A673 (cell line): ENCODE measurements at regions not wholly inside any gene's neighbourhood (a gene's known extent, or its start where the extent isn't known, plus 50 kb on each side); places are given as distances from the start of the nearest gene placed in this dataset.
A peak's percentile ranks its signal among the peaks of the same experiment; 100 is the strongest.

Experiments
- BruUV-seq: library from RNA; stranded (reverse); fragments of 400-500 nt; replicated peaks from 2 replicates; lab custom pipeline; 2021; lab: Mats Ljungman, UMichigan
- CTCF ChIA-PET: fragments of 300-600 bp; sonication (Branson Sonifier 250); formaldehyde crosslinking; loops from one replicate; lab custom pipeline; 2022; ENCODE audit warnings: antibody characterized with exemption; lab: Charles Lee
- POLR2A ChIA-PET: fragments of 300-600 bp; sonication (Branson Sonifier 250); formaldehyde crosslinking; loops from one replicate; lab custom pipeline; 2022; ENCODE audit warnings: antibody characterized with exemption; ENCODE audit not compliant: low non-redundant PET; lab: Charles Lee
- DNase-seq: peaks from one replicate; pipeline ENCODE4 v3.0.0-alpha.2; 2015; ENCODE audit warnings: low spot score
- H3K27ac ChIP-seq: fragments of 200-600 bp; sonication (generic); 2 replicates; pipeline ENCODE4 v1.5.1; 2016; ENCODE audit warnings: mixed run types, low read depth, mild to moderate bottlenecking, mixed read lengths, antibody characterized with exemption, low read length; ENCODE audit not compliant: poor library complexity, severe bottlenecking
- H3K27me3 ChIP-seq: fragments of 200-600 bp; sonication (generic); replicated peaks from 2 replicates; pipeline ENCODE4 v1.6.1; 2017; ENCODE audit warnings: mixed run types, low read depth, mild to moderate bottlenecking, mixed read lengths, antibody characterized with exemption, low read length; ENCODE audit not compliant: insufficient read depth, poor library complexity
- H3K36me3 ChIP-seq: fragments of 200-600 bp; sonication (generic); 2 replicates; pipeline ENCODE4 v1.6.1; 2016; ENCODE audit warnings: mixed run types, mild to moderate bottlenecking, mixed read lengths, antibody characterized with exemption, low read length; ENCODE audit not compliant: insufficient read depth, poor library complexity, severe bottlenecking
- H3K4me1 ChIP-seq: fragments of 200-600 bp; sonication (generic); 2 replicates; pipeline ENCODE4 v1.6.1; 2017; ENCODE audit warnings: mixed run types, mild to moderate bottlenecking, mixed read lengths, antibody characterized with exemption, low read length; ENCODE audit not compliant: insufficient read depth, poor library complexity, severe bottlenecking
- H3K4me3 ChIP-seq: fragments of 200-600 bp; sonication (generic); 2 replicates; pipeline ENCODE4 v1.5.1; 2016; ENCODE audit warnings: low read depth, mixed run types, mild to moderate bottlenecking, mixed read lengths, low read length; ENCODE audit not compliant: poor library complexity, severe bottlenecking
- H3K9me3 ChIP-seq: fragments of 200-600 bp; sonication (generic); 2 replicates; pipeline ENCODE4 v1.6.1; 2016; ENCODE audit warnings: mixed run types, low read depth, mild to moderate bottlenecking, mixed read lengths, antibody characterized with exemption, low read length; ENCODE audit not compliant: poor library complexity, severe bottlenecking
- EZH2 ChIP-seq: fragments of 200-600 bp; sonication (generic); IDR thresholded peaks from 2 replicates; pipeline ENCODE4 v1.6.1; 2017; ENCODE audit warnings: borderline replicate concordance, low read depth, mild to moderate bottlenecking, mixed read lengths, antibody characterized with exemption, low read length; ENCODE audit not compliant: poor library complexity, severe bottlenecking
- intact Hi-C: fragments of 100-400 bp; cut with micrococcal nuclease; formaldehyde crosslinking; loops from one replicate; pipeline ENCODE4 v1.10.0; 2022; ENCODE audit not compliant: unreplicated experiment
- TF ChIP-seq, protein P1 (sequence below): fragments of 300-800, 200-600 bp; sonication (generic); conservative IDR thresholded peaks from 2 replicates; pipeline ENCODE4 v1.5.1; 2017; ENCODE audit warnings: low read depth, mild to moderate bottlenecking, antibody characterized with exemption, low read length, moderate library complexity, mixed read lengths

DNA sequence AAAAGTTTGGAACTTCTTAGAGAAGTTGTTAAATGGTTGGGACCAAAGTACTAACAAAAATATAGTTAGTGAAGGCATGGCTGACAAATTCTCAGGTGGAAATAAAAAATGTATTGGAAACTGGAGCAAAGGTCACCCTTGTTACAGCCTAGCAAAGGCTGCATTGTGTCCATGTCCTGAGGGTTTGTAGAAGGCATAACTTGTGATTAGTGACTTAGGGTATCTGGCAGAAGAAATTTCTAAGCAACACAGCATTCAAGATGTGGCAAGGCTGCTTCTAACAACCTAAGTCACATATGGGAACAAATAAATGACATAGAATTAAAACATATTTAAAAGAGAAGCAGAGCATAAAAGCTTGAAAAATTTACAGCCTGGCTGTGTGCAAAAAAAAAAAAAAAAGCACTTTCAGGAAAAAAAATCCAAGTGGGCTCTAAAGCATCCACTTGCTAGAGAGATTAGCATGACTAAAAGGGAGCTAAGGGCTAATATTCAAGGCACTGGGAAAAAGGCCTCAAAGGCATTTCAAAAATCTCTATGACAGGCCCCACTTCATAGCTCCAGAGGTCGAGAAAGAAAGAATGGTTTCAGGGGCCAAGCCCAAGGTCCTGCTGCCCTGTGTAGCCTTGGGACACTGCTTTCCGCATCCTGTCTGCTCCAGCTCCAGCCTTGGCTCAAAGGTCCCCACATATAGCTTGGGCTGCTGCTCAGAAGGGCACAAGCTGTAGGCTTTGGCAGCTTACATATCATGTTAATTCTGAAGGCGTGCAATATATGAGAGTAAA is 453.2 kb upstream of the PTCHD4 start:
- no peaks in the 10 kb centered on the region for H3K9me3 ChIP-seq
- CTCF ChIA-PET = no interaction called here
- no peak overlapping the region for H3K4me3 ChIP-seq
- H3K36me3 ChIP-seq = no peaks in the 10 kb centered on the region
- no peak for DNase-seq
- no peaks in the 10 kb centered on the region for H3K27me3 ChIP-seq
- no peak overlapping the region for H3K27ac ChIP-seq
- intact Hi-C loops = no loop called here
- POLR2A ChIA-PET = interaction anchor here (0.5 kb wide), 1 partner anchor 775 kb away, joined by 7 read pairs; no protein-coding TSS in a partner anchor
- H3K4me1 ChIP-seq = no peaks in the 10 kb centered on the region
- BruUV-seq = no TSS peak
- TF ChIP-seq, protein P1, sequence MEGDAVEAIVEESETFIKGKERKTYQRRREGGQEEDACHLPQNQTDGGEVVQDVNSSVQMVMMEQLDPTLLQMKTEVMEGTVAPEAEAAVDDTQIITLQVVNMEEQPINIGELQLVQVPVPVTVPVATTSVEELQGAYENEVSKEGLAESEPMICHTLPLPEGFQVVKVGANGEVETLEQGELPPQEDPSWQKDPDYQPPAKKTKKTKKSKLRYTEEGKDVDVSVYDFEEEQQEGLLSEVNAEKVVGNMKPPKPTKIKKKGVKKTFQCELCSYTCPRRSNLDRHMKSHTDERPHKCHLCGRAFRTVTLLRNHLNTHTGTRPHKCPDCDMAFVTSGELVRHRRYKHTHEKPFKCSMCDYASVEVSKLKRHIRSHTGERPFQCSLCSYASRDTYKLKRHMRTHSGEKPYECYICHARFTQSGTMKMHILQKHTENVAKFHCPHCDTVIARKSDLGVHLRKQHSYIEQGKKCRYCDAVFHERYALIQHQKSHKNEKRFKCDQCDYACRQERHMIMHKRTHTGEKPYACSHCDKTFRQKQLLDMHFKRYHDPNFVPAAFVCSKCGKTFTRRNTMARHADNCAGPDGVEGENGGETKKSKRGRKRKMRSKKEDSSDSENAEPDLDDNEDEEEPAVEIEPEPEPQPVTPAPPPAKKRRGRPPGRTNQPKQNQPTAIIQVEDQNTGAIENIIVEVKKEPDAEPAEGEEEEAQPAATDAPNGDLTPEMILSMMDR = no peak
- TF ChIP-seq EZH2 = no peak

DNA sequence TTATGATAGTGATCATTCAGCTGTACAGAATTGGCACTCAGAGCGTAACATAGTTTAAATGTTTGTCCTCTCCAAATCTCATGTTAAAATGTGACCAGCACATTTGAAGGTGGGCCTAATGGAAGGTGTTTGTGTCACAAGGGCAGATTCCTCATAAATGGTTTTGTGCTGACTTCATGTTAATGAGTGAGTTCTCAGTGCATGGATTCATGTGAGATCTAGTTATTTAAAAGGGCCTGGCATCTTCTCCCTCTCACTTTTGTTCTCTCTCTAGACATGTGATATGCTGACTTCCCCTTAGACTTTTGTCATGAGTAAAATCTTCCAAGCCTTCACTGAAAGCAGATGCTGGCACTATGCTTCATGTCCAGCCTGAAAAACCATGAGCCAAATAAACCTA is 452.4 kb upstream of the PTCHD4 start:
- Histone ChIP-seq H3K27ac (no peak overlapping the region), H3K36me3 (no peaks in the 10 kb centered on the region), H3K4me3 (no peak overlapping the region), H3K4me1 (no peaks in the 10 kb centered on the region), H3K9me3 (no peaks in the 10 kb centered on the region), H3K27me3 (no peaks in the 10 kb centered on the region)
- TF ChIP-seq EZH2 = no peak
- TF ChIP-seq, protein P1 = no peak
- intact Hi-C loops = no loop called here
- DNase-seq = no peak
- ChIA-PET POLR2A (interaction anchor here (0.5 kb wide), 1 partner anchor 774 kb away, joined by 7 read pairs; no protein-coding TSS in a partner anchor), CTCF (no interaction called here)
- BruUV-seq = no TSS peak

DNA sequence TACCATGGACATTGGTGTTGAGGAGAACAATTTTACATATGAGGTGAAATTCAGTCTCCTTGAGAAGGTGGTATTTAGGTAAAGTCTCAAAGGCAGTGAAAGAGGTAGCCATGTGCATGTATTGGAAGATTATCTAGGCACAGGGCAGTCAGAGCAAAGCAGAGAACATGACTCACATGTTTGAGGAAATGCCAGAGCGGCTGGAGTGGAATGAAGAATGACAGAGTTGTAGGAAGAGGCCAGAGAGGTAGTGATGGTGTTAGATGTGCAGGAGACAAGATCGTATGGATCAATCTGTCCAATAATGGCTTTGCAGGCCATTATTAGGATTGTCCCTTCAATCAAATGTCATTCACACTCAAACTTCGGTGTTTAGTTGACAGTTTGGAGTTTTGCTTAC is 449.4 kb upstream of the PTCHD4 start:
- Histone ChIP-seq H3K9me3 (no peaks in the 10 kb centered on the region), H3K27ac (no peak overlapping the region), H3K36me3 (no peaks in the 10 kb centered on the region), H3K4me3 (no peak overlapping the region), H3K4me1 (no peaks in the 10 kb centered on the region), H3K27me3 (no peaks in the 10 kb centered on the region)
- ChIA-PET CTCF (no interaction called here), POLR2A (no interaction called here)
- TF ChIP-seq, protein P1 = no peak
- no peak for TF ChIP-seq EZH2
- intact Hi-C loops = no loop called here
- DNase-seq = peak; percentile 4
- no TSS peak for BruUV-seq
